ENCODE measurements at regions not wholly inside any gene's neighbourhood (a gene's known extent, or its start where the extent isn't known, plus 50 kb on each side); places are given as distances from the start of the nearest gene placed in this dataset.

DNA sequence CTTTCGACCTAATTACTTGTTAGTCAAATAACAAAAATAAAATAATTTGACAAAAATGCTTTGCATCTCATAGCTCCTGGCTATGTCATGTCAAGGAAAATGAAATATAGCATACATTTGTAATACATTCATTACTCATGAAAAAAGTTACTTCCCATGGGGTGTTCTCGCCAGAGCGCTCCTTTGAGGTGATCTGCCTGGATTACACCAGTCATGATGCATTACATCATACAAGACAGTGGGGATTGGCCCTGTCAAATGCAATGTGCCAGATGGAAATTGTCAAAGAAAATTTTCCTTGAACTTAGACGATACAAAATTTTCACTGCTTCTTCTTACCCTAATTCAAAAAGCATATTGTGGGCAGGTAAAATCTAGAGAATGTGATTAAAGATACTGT, 215.6 kb upstream of the B3GALT2 start:
- Histone ChIP-seq H3K4me1 (peaks cover 0 to 7% (median 2%) of the 10 kb centered on the region in 4 donors), H3K9me3 (no peaks in the 10 kb centered on the region), H3K36me3 (no peaks in the 10 kb centered on the region), H3K4me3 (no peak overlapping the region), H3K27me3 (no peaks in the 10 kb centered on the region), H3K27ac (no peak overlapping the region)
- DNase-seq (ENCODE audit: low spot score in 2 of 2), result no peak
- TF ChIP-seq EP300 (IDR thresholded peaks at IDR 0.05), result no peak
- TF ChIP-seq POLR2A (IDR thresholded peaks at IDR 0.05), result no peak
- TF ChIP-seq, protein P1, sequence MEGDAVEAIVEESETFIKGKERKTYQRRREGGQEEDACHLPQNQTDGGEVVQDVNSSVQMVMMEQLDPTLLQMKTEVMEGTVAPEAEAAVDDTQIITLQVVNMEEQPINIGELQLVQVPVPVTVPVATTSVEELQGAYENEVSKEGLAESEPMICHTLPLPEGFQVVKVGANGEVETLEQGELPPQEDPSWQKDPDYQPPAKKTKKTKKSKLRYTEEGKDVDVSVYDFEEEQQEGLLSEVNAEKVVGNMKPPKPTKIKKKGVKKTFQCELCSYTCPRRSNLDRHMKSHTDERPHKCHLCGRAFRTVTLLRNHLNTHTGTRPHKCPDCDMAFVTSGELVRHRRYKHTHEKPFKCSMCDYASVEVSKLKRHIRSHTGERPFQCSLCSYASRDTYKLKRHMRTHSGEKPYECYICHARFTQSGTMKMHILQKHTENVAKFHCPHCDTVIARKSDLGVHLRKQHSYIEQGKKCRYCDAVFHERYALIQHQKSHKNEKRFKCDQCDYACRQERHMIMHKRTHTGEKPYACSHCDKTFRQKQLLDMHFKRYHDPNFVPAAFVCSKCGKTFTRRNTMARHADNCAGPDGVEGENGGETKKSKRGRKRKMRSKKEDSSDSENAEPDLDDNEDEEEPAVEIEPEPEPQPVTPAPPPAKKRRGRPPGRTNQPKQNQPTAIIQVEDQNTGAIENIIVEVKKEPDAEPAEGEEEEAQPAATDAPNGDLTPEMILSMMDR (IDR thresholded peaks at IDR 0.05), result no peak
- 88 to 93% methylated on average over 4 of the region's 4 CpGs for WGBS, 2 donors

GRCh38 chr1:193394336-193394735, 207.9 kb upstream of the B3GALT2 start:
- H3K4me1 ChIP-seq, result peaks cover 0 to 3% (median 0%) of the 10 kb centered on the region in 4 donors
- TF ChIP-seq, protein P1 (IDR thresholded peaks at IDR 0.05), result no peak
- TF ChIP-seq POLR2A (IDR thresholded peaks at IDR 0.05) (no peak), EP300 (IDR thresholded peaks at IDR 0.05) (no peak)
- DNase-seq (ENCODE audit: low spot score in 2 of 2), result no peak
- H3K9me3 ChIP-seq, result no peaks in the 10 kb centered on the region
- H3K27me3 ChIP-seq, result no peaks in the 10 kb centered on the region
- no peak overlapping the region for H3K27ac ChIP-seq
- WGBS, 2 donors, result 79 to 88% methylated on average over 1 of the region's 1 CpG
- H3K36me3 ChIP-seq, result no peaks in the 10 kb centered on the region
- no peak overlapping the region for H3K4me3 ChIP-seq

DNA sequence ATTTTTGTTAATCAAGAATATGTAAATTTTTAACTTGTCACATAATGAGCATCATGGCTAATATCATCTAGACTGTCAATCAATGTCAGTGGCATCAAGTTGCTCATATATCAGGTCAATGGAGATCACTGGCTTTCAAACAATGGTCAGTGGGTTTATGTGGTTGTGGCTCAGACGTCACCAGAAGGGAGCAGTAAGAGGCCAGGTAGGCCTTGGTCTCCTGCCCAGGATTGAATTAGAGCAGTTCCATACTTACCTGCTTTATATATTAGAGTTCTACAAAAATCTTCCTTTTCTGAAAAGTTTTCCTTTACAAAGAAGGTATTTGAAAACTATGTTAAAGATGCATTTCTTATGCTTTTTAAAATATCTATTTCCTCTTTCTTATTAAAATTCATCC, 206.3 kb upstream of the B3GALT2 start:
- TF ChIP-seq EP300 (IDR thresholded peaks at IDR 0.05) (no peak), POLR2A (IDR thresholded peaks at IDR 0.05) (no peak)
- TF ChIP-seq, protein P1 (IDR thresholded peaks at IDR 0.05), result no peak

GRCh38 chr1:193388683-193389082, 202.3 kb upstream of the B3GALT2 start:
- TF ChIP-seq, protein P1 (IDR thresholded peaks at IDR 0.05), result no peak
- TF ChIP-seq POLR2A (IDR thresholded peaks at IDR 0.05), result no peak
- no peak for TF ChIP-seq EP300 (IDR thresholded peaks at IDR 0.05)
- WGBS, 2 donors, result 87 to 90% methylated on average over 5 of the region's 5 CpGs
- H3K36me3 ChIP-seq, result no peaks in the 10 kb centered on the region

More for the DNA sequence above, 206.3 kb upstream of the B3GALT2 start:
- no peak for DNase-seq (ENCODE audit: low spot score in 2 of 2)
- Histone ChIP-seq H3K9me3 (no peaks in the 10 kb centered on the region), H3K4me3 (no peak overlapping the region), H3K27ac (no peak overlapping the region), H3K36me3 (no peaks in the 10 kb centered on the region), H3K4me1 (peaks cover 0 to 3% (median 0%) of the 10 kb centered on the region in 4 donors), H3K27me3 (no peaks in the 10 kb centered on the region)
- 83 to 97% methylated on average over 1 of the region's 1 CpG for WGBS, 2 donors

GRCh38 chr1:193388165-193388564, 201.8 kb upstream of the B3GALT2 start:
- Histone ChIP-seq H3K27me3 (no peaks in the 10 kb centered on the region), H3K4me3 (no peak overlapping the region), H3K36me3 (no peaks in the 10 kb centered on the region), H3K27ac (no peak overlapping the region), H3K4me1 (no peaks in the 10 kb centered on the region), H3K9me3 (no peaks in the 10 kb centered on the region)
- WGBS, 2 donors, result 96 to 99% methylated on average over 4 of the region's 4 CpGs
- TF ChIP-seq, protein P1 (IDR thresholded peaks at IDR 0.05), result no peak
- TF ChIP-seq POLR2A (IDR thresholded peaks at IDR 0.05) (no peak), EP300 (IDR thresholded peaks at IDR 0.05) (no peak)
- DNase-seq (ENCODE audit: low spot score in 2 of 2), result no peak

More at GRCh38 chr1:193388683-193389082, 202.3 kb upstream of the B3GALT2 start:
- H3K4me3 ChIP-seq, result no peak overlapping the region
- no peaks in the 10 kb centered on the region for H3K9me3 ChIP-seq
- no peak for DNase-seq (ENCODE audit: low spot score in 2 of 2)
- no peak overlapping the region for H3K27ac ChIP-seq
- H3K4me1 ChIP-seq, result no peaks in the 10 kb centered on the region
- no peaks in the 10 kb centered on the region for H3K27me3 ChIP-seq
